ENCODE measurements at regions not wholly inside any gene's neighbourhood (a gene's known extent, or its start where the extent isn't known, plus 50 kb on each side); places are given as distances from the start of the nearest gene placed in this dataset.
"Not testable (repeated sequence)": the region's sequence is repeated elsewhere in the genome, so short reads cannot be mapped to it uniquely, and the experiment has no call there.

DNA sequence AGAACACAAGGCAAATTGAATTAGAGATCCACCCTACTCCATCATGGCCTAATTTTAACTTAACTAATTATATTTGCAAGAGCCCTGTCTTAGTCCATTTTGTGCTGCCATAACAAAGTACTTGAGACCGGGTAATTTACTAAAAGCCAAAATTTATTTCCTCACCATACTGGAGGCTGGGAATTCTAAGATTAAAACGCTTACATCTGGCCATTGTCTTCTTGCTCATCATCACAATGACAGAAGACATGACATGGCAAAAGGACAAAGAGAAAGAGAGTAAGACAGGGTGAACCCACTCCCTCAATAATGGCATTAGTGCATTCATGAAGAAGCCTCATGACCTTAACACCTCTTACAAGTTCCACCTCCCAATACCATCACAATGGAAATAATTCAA lies 1068.6 kb downstream of the DNAJB9 start:
- no peak overlapping the region for H3K4me3 ChIP-seq (replicated peaks; ENCODE audit: low read depth, low read length)
- TF ChIP-seq, protein P1, sequence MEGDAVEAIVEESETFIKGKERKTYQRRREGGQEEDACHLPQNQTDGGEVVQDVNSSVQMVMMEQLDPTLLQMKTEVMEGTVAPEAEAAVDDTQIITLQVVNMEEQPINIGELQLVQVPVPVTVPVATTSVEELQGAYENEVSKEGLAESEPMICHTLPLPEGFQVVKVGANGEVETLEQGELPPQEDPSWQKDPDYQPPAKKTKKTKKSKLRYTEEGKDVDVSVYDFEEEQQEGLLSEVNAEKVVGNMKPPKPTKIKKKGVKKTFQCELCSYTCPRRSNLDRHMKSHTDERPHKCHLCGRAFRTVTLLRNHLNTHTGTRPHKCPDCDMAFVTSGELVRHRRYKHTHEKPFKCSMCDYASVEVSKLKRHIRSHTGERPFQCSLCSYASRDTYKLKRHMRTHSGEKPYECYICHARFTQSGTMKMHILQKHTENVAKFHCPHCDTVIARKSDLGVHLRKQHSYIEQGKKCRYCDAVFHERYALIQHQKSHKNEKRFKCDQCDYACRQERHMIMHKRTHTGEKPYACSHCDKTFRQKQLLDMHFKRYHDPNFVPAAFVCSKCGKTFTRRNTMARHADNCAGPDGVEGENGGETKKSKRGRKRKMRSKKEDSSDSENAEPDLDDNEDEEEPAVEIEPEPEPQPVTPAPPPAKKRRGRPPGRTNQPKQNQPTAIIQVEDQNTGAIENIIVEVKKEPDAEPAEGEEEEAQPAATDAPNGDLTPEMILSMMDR (IDR thresholded peaks at IDR 0.05; ENCODE audit: insufficient read depth, low read length, poor library complexity, severe bottlenecking), result no peak
- no peaks in the 10 kb centered on the region for H3K27me3 ChIP-seq (replicated peaks; ENCODE audit: control insufficient read depth, insufficient read depth, low read length)
- DNase-seq (ENCODE audit: extremely low read depth, insufficient read length), result no peak
- H3K36me3 ChIP-seq (ENCODE audit: control insufficient read depth, insufficient read depth, low read length), result no peaks in the 10 kb centered on the region

DNA sequence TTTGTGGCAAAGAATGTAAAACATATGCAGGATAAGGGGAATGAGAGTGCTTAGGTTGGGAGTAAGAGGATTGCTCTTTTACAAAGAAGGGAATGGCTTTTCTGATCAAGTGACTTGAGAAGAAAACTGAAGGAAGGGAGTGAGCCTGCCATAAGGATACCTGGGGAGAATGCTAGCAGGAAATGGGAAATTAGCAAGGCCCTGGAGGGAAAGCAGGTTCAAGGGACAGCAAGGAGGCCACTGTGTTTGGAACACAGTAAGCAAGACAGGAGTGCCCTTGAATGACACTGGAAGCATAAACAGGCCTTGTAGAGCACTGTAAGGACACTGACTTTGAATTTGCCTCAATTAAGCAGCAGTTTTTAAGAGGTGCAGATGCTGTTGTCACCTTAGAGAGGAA lies 1069.9 kb downstream of the DNAJB9 start:
- TF ChIP-seq, protein P1 (IDR thresholded peaks at IDR 0.05; ENCODE audit: insufficient read depth, low read length, poor library complexity, severe bottlenecking), result no peak
- H3K36me3 ChIP-seq (ENCODE audit: control insufficient read depth, insufficient read depth, low read length), result no peaks in the 10 kb centered on the region
- H3K4me3 ChIP-seq (replicated peaks; ENCODE audit: low read depth, low read length), result no peak overlapping the region
- no peak for DNase-seq (ENCODE audit: extremely low read depth, insufficient read length)
- no peaks in the 10 kb centered on the region for H3K27me3 ChIP-seq (replicated peaks; ENCODE audit: control insufficient read depth, insufficient read depth, low read length)

DNA sequence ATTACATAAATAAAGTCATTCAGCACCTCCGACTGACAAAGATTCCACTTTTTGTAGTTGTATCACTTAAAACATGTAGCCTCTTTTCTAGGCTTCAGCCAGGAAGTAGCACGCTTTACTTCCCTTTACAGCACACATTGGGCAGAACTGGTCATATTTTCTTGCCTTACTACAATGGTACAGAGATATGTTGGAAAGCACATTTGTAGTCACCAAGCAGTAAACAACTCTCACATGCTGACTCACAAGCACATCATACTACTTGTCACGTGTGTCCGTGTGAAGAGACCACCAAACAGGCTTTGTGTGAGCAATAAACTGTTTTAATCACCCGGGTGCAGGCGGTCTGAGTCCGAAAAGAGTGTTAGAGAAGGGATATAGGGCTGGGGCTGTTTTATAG lies 1071.8 kb downstream of the DNAJB9 start:
- Histone ChIP-seq H3K4me3 (replicated peaks; ENCODE audit: low read depth, low read length) (no peak overlapping the region), H3K27me3 (replicated peaks; ENCODE audit: control insufficient read depth, insufficient read depth, low read length) (no peaks in the 10 kb centered on the region), H3K36me3 (ENCODE audit: control insufficient read depth, insufficient read depth, low read length) (no peaks in the 10 kb centered on the region)
- no peak for DNase-seq (ENCODE audit: extremely low read depth, insufficient read length)
- TF ChIP-seq, protein P1 (IDR thresholded peaks at IDR 0.05; ENCODE audit: insufficient read depth, low read length, poor library complexity, severe bottlenecking), result no peak

DNA sequence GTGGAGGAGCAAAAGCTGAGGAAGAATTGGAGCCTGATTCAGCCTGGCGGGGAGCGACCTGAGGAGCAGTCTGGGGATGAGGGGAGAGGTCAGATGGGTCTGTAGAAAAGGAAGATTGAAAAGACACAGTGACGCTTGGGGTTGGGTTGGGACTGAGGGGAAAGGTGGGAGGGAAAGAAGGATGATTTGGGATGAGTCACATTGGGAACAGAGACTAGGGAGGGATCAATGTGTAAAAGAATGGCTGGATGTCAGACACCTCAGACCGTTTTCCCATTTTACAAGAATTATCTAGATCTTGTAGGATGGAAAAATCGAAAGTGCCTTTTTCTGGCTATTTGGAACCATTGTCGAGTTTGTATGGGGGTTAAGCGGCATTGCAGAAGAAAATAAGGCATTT lies 1076.5 kb downstream of the DNAJB9 start:
- Histone ChIP-seq H3K36me3 (ENCODE audit: control insufficient read depth, insufficient read depth, low read length) (no peaks in the 10 kb centered on the region), H3K27me3 (replicated peaks; ENCODE audit: control insufficient read depth, insufficient read depth, low read length) (no peaks in the 10 kb centered on the region), H3K4me3 (replicated peaks; ENCODE audit: low read depth, low read length) (no peak overlapping the region)
- no peak for DNase-seq (ENCODE audit: extremely low read depth, insufficient read length)
- TF ChIP-seq, protein P1 (IDR thresholded peaks at IDR 0.05; ENCODE audit: insufficient read depth, low read length, poor library complexity, severe bottlenecking), result no peak

DNA sequence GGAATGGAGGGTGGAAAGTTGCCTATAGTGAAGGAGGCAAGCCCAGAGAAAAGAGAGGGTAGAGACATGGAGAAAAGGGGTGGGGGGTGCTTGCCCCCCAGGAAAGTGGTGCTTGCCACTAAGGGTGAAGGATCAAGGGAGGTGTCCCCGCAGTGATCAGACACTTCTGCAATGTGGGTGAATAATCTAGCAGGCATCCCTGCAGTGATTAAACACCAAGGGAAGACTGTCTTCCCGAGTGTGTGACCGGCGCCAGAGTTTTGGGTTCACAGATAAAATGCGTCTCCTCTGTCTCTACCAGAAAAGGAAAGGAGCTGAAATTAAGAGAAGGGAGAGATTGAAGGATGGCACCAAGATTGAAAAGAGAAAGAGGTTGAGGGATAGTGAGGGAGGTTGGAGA lies 1076.9 kb downstream of the DNAJB9 start:
- DNase-seq (ENCODE audit: extremely low read depth, insufficient read length); H3K27me3 ChIP-seq (replicated peaks; ENCODE audit: control insufficient read depth, insufficient read depth, low read length); H3K4me3 ChIP-seq (replicated peaks; ENCODE audit: low read depth, low read length); H3K36me3 ChIP-seq (ENCODE audit: control insufficient read depth, insufficient read depth, low read length): not testable (repeated sequence)

DNA sequence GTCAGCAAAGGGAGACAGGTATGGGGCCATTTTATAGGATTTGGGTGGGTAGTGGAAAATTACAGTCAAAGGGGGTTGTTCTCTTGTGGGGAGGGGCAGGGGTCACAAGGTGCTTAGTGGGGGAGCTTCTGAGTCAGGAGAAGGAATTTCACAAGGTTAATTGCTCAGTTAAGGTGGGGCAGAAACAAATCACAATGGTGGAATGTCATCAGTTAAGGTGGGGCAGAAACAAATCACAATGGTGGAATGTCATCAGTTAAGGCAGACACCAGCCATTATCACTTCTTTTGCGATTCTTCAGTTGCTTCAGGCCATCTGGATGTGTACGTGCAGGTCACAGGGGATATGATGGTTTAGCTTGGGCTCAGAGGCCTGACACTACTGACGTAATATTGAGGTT lies 1077.6 kb downstream of the DNAJB9 start:
- not testable (repeated sequence) for H3K4me3 ChIP-seq (replicated peaks; ENCODE audit: low read depth, low read length); DNase-seq (ENCODE audit: extremely low read depth, insufficient read length)

DNA sequence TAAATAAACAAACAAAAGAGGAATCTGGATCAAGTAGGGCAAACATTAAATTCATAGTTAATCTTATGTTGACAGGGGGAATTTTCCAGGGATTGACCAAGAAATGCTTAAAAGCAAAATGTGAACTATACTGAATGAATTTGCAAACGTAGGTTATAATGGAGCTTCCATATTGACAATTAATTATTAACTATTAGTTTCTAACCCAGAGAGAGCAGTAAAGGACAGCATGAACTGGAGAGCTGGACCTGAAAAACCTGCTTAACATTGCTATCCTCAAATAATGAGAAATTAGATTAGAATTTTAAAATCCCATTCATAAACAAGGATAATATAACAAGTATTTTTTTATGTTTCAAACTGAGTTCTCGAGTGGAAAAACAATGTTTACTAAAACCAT lies 1089.6 kb downstream of the DNAJB9 start:
- Histone ChIP-seq H3K4me3 (replicated peaks; ENCODE audit: low read depth, low read length) (no peak overlapping the region), H3K36me3 (ENCODE audit: control insufficient read depth, insufficient read depth, low read length) (no peaks in the 10 kb centered on the region), H3K27me3 (replicated peaks; ENCODE audit: control insufficient read depth, insufficient read depth, low read length) (no peaks in the 10 kb centered on the region)
- DNase-seq (ENCODE audit: extremely low read depth, insufficient read length), result no peak
- TF ChIP-seq, protein P1 (IDR thresholded peaks at IDR 0.05; ENCODE audit: insufficient read depth, low read length, poor library complexity, severe bottlenecking), result no peak

More for the DNA sequence above, 1077.6 kb downstream of the DNAJB9 start:
- not testable (repeated sequence) for H3K27me3 ChIP-seq (replicated peaks; ENCODE audit: control insufficient read depth, insufficient read depth, low read length); H3K36me3 ChIP-seq (ENCODE audit: control insufficient read depth, insufficient read depth, low read length)
